HG02763 (cell line): ENCODE measurements at regions not wholly inside any gene's neighbourhood (a gene's known extent, or its start where the extent isn't known, plus 50 kb on each side); places are given as distances from the start of the nearest gene placed in this dataset.

Source experiments
- ATAC-seq: cut with Tn5 transposase; IDR thresholded peaks from one replicate; pipeline ENCODE4 v1.9.1; 2021; ENCODE audit warnings: mild to moderate bottlenecking, moderate library complexity; ENCODE audit not compliant: unreplicated experiment

DNA sequence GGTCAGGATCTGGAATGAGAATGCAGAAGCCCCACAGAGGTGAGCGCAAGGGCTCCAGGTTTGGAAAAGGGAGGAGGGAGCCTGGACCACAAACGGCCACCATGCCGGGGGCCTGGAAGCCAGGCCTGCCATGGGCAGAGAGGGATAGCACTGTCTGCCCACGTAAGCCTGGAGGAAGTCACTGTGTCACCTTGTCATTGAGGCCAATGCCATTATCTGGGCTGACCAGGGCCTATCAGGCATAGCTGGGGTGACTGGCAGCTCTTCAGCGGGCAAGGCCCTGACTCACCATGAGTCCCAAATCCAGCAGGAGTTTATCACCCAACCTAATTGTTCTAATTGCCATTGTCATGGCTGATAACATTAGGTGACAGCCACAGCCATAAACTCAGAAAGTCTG lies 84.6 kb downstream of the MATN1 start:
- ATAC-seq: no peak

DNA sequence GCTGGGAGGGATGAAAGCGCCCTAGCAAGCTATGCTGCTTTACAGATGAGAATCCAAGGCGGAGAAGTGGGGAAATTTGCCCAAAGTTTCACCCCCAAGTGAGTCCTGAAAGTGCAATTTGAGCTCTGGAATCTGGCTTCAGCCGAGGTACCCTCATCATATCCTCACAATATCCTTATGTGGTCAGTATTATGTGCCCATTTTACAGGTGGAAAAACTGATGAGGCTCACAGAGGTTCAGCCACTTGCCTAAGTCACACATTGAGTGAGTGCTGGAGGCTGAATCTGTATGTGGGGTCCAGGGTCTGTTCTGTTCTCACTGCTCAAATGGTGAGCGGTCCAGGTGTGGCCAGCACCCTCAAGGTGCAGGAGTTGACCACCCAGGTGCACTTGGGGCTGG lies 85.3 kb downstream of the MATN1 start:
- no peak for ATAC-seq

DNA sequence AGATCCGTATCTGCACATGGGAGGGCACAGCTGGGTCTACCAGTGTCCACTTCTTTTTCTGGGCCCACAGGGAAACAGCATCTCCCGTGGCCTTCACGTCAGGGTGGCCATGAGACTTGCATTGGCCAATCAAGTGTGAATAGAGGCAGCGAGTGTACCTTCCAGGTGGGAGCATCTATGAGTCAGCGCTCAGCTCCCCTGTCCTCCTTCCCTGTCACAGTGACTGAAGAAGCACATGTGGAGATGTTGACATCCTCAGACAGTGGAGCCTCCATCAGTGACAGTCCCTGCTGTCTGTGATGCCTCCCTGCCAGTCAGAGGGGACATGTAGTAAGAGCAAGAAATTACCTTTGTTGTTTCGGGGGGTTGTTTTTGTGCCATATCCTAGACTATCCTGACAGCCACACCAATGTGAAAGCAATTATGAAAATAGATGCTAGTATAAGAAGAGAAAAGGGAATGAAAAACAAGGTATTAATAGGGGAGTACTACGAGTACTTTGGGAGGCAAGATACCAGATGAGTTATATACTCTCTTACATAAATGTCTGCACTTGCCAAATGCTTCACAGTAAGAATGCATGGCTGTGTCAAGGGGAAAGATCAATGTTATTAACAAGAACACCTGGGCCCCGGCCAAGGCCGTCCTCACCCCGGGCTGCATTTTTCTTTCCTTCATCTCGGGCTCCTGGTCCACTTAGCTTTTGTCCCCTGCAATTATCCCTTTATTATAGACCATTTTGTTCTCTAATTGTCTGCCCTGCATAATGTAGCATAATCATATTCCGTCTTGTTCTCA lies 86.0 kb downstream of the MATN1 start:
- ATAC-seq: no peak

DNA sequence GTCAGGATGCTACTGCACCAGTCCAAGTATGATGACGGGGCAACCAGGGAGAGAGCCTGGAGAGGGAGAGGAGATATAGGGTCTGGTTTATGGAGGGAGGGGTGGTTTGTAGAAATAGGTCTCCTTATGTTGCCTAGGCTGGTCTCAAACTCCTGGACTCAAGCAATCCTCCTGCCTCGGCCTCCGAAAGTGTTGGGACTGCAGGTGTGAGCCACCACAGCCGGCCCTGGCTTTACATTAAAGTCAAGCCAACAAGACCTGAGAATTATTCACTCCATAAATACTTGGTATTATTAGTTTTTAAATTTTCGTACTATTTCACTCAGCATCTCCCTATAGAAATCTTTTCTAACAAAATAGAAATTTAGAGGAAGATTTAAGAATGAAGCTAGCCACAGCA lies 86.8 kb downstream of the MATN1 start:
- no peak for ATAC-seq

DNA sequence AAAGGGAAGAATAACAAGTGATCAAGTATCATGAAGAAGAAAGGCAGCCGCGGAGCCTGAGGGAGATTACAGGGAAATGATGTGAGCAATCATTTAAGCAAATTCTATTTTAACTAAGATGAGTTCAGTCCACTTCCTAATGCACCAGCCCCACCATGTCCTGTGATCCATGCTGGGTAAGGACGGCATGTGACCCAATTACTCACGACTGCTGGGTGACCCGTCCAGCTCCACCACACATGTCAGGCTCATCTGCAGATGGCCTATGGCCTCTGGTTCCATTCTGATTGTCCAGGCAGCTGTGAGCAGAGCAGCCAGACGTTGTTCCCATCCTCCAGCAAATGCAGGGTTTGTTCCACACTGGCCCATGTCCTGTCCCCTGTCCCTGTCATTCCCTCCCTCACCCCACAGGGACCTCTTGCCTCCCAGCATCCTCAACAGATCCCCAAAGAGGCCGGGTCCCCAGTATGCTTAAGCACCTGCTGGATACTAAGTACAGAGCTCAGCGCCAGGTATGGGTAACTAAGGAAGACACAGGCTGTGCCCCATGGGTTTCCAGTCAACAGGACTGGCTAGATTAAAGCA lies 87.9 kb downstream of the MATN1 start:
- no peak for ATAC-seq

DNA sequence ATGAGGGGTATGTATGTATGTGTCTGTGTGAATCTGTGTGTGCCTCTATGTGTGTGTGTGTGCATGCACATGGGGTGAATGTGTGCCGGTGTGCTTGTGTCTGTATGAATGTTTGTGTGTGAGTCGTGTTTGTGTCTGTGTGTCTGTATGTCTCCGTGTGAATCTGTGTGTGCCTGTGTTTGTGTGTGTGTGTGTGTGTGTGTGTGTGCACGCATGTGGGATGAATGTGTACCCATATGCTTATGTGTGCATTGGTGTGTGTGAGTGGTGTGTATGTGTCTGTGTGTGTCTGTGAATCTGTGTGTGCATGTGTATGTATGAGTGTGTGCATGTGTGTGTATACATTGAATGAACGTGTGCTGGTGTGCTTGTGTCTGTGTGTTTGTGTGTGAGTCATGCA lies 88.9 kb downstream of the MATN1 start:
- ATAC-seq: no peak

DNA sequence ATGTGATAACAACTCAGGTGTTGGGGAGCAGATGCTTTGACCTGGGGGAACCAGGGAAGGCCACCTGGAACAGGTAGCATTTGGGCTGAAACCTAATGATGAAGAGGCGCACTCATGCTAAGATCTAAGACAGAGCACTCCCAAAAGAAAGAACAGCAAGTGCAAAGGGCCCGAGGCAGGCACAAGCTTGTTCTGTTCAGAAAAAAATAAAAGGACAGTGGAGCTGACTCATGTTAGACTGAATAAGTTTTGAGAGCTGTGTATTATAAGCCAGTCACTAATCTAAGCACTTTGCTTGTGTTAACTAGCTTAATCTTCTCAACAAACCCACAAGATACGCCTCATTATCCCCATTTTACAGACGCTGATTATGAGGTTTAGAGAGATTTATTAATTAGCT lies 90.1 kb downstream of the MATN1 start:
- no peak for ATAC-seq

DNA sequence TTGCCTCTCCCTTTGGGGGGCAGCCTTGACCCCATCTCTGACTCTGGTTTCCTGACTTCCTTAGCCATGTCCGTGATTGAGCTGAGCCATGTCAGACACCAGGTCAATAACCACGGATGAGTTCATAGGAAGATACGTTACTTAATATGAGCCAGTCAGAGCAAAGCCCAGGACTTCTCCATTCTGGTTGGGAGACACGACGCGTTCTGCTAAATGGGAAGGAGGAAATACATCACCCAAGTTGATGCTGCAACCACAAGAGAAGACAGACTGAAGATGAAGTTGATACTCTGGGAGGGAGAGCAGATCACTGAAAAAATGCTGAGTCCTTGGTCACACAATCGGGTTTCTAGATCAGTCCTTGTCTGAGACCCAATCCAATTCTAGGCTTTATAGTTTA lies 90.9 kb downstream of the MATN1 start:
- ATAC-seq: no peak

DNA sequence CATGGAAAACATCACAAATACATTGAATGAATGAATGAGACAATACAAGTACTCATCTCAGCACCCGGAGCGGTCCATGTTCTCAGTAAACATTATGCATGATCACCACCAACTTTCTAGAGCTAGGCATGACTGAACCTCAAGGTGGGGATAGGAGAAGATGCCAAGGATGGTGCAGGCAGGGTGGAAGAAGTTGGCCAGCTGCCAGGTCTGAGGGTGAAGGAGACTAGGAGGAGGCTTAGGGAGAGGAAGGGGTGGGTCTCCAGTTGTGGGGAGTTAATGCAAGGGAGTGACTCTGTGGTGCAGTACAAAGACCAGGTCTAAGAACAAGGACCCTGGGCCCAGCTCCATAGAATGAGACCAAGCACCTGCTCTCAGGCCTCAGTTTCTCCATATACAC lies 91.7 kb downstream of the MATN1 start:
- ATAC-seq: no peak

DNA sequence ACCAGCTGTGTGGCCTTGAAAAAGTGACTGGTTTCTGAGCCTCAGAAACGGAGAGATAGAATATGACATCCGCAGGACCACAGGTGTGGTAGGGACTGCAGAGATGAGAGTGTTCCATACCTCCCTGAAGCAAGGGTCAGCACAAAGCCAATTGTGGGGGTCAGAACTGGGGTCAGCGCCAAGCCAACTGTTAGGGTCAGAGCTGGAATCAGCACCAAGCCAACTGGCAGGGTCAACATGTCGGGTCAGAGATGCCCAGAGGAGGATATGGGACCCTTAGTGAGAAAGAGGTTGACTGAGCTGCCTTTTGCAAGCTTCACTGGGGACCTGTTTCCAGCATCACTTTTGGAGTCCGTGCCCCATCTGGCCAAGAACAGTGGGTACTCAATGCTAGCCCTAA lies 93.9 kb downstream of the MATN1 start:
- no peak for ATAC-seq

DNA sequence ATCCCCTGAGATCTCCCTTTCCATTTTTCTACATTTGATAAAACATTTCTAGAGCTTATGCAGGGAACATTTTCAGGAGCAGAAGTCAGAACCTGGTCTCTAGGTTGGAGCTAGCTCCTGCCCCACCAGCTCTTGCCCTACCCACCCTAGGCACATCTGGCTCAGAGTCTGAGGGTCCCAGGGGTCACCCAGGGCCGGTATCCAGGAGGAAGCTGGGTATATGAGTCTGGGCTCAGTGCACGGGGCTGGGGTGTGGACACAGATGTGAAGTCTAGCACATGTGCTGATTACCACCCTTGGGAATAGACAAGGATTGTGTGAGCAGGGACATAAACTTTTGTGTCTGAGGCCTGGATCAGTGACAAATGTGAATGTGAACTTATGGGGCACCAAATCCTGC lies 95.4 kb downstream of the MATN1 start:
- ATAC-seq: no peak

DNA sequence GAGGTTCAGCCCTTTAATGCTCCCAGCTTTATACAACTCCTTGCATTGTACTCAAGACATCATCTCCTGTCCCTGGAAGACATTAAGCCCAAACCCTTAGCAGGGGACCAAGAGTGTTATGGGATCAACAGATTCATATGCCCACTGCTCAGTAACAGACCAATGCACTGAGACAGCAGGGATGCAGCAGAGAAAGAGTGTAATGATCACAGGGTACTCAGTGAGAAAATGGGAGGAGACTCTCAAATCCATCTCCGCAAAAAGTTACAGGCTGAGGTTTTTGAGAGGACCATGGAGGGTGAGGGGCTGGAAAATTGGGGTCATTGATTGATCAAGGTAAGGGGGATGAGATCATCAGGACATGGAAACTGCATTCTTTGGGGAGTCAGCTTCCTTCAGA lies 96.2 kb downstream of the MATN1 start:
- no peak for ATAC-seq

DNA sequence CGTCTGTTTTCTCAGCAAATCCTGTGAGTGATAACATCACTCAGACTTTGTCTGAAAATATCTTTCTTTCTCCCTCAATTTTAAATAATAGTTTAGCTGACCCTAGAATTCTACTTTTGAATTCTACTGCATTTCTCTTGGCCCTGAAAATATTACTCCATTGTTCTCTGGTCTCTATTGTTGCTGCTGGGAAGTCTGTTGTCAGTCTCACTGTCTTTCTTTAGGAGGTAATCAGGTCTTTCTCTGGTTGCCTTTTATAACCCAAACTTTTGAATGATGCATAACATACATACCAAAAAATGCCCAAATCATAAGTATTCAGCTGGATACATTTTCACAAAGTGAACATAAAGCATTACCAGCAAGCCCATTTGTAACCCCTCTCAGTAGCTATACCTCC lies 100.0 kb downstream of the MATN1 start:
- no peak for ATAC-seq

DNA sequence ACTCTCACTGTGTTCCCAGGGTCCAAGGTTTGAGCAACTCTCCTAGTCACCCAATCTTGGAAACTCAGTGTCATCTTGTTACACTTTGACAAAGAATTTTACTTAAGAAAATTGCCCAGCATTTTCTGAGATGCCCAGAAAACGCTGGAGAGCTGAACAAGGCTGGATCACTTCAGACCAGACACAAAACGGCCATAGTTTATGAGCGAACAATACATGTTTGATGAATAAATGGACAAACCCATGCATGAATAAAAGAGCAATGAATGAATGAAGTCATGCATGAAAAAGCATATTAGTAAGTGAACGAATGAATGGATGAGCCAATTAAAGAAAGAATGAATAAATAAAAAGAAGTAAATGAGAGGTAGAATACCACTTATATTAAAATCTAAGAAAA lies 103.8 kb downstream of the MATN1 start:
- no peak for ATAC-seq

DNA sequence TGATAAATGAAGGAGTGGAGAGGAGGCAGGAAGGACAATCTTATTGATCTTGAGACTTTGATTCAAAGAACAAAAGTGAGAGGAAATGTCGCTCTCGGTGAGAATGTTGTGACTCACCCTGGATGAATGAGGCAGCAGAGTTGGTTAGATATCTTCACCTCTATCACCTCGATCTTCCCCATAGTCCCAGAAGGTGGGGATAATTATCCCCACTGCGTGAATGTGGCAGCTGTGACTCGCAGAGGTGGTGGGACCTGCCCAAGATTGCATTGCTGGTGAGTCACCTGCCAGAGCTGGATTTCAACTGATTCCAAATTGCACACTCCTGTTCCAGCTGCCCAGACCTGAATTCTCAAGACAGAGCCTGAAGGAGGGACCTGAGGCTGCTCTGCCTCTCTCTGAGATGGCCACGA lies 105.0 kb downstream of the MATN1 start:
- no peak for ATAC-seq

DNA sequence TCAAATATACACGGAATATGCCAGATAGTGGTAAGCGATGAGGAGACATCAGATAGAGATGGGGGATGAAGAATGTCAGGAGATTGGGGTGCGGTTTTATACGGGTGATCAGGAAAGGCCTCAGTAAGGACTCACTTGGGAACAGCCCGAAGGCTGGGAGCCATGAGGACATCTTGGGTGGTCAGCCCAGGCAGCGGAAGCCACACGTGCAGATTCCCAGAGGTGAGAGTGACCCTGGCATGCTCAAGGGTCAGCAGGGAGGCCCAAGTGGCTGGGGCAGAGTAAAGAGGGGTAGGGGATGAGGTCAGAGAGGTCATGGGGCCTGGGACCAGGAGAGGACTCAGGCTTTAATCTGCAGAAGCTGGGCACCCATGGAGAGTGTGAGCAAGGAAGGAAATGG lies 106.6 kb downstream of the MATN1 start:
- no peak for ATAC-seq

DNA sequence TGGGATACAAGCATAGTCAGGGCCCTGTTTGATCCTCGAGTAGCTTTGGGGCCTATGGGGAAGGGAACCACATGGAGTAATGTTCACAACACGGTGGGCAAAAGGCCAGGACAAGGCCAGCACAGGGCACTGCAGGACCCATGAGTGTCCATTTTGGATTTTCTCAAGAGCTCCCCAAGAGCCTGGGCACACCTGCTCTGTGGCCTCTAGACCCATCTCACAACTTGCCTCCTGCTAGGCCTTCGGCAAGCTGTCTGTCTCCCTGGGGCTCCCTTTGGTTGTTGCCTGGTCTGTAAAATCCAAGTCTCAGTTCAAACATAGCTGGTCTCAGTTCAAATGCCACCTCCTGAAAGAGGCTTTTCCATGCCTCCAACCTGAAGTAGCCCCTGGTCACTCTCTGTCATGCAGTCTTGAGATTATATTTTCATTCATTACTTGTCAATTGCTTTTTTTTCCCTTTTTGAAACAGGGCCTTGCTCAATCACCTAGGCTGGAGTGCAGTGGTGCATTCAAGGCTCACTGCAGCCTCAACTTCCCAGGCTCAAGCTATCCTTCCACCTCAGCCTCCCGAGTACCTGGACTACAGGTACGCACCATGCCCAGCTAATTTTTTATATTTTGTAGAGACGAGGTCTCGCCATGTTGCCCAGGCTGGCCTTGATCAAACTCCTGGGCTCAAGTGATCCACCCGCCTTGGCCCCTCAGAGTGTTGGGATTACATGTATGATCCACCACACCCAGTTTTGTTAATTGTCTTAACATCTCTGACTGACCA lies 107.4 kb downstream of the MATN1 start:
- no peak for ATAC-seq

DNA sequence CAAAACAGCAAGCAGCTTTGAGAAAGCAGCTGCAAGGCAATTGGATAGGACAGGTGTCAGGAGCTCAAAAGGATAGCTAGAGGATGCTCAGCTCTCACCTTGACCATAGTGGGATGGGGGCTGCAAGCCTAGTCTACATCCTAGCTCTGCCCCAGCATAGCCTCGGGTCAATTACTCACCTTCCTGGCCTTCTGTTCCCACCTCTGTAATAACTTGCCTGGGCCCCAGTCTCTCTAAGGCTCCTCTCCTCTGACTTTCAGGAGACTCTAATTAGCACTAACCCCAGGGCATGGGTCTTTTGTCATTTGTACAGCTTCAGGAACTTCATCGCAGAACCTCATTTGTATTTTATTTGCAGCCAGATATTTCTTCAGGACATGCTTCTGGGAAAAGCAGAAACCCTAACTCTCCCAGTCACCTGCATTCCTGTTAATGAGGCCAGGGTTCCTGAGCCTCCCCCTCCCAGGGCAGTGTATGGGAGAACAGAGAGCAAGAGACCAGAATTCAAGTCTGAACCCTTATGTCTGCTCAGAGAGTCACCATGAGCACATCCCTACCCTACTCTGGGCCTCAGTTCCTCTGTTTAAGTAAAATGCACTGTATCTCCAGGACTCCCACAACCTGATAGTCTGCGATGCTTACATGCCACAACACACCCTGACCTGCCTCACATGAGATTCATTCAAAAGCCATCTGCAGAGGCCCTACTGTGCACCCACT lies 108.1 kb downstream of the MATN1 start:
- ATAC-seq: no peak

DNA sequence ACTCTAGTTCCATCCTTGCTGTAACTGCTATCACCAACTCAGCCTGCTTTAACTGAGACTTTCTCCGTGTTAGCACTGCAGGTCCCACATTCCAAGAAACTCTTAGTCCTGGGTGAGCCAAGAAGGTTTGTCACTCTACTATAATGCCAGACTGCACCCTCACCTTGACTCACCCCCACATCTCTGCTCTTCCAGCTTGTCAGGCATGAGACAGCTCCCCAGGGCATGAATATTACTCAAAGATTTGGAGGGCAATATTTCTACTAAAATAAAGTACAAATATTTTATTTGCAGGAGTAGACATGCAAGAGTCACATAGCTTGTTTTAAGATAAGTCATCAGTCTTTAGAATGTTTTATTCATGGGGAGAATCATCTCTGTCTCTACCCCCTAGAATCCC lies 110.2 kb downstream of the MATN1 start:
- ATAC-seq: no peak

DNA sequence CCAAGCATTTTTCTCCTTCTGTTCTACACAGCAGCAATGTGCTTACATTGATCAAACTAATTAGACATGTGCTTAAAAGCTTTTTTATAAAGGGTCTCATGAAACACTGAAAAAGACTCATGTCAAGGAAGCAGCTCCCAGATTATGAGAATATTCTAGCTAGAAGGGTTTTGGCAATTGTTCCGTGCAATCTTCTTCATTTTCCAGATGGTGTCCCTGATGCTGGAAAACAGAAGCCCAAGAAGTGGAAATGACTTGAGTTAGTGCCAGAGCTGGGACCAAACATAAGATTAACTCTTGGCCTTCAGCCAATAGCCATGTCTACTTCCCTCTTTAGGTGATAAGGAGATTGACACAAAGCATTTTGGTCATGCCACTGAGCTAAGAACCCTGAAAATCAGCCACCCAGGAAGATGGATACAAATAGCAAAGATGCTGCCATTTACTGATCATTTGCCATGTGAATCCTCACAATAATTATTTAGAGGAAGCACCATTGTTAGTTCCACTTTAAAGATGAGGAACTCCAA lies 110.8 kb downstream of the MATN1 start:
- no peak for ATAC-seq

DNA sequence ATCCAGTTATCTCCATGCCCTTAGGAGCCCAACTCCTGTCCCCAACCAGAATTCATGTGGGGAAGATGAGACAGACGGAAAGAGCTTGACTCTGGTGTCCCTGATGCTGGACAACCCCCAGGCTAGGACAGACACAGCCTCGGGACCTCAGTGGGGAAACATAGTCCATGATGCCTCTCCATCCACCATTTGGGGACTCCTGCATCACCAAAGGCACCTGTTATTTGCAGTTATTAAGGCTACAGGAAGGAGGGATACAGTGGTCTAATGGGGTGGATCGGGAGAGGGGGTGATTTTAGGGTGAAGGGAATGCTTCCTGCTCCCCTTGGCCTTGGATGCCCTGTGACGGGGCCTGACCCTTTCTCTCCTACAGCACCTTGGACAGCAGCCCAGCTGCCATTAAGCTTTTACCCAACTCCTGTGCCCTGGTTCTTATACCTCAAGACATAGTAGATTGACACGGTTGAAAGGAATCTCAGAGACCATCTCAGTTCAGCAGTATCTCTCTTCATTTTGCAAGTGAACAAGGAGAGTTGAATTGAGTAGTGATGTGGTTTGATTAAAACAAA lies 111.6 kb downstream of the MATN1 start:
- no peak for ATAC-seq
